GM19023 (cell line): ENCODE measurements at regions not wholly inside any gene's neighbourhood (a gene's known extent, or its start where the extent isn't known, plus 50 kb on each side); places are given as distances from the start of the nearest gene placed in this dataset.
A peak's percentile ranks its signal among the peaks of the same experiment; 100 is the strongest.

Source experiments
- ATAC-seq: cut with Tn5 transposase; IDR thresholded peaks from one replicate; pipeline ENCODE4 v1.9.1; 2021; ENCODE audit warnings: mild to moderate bottlenecking, moderate library complexity; ENCODE audit not compliant: unreplicated experiment

DNA sequence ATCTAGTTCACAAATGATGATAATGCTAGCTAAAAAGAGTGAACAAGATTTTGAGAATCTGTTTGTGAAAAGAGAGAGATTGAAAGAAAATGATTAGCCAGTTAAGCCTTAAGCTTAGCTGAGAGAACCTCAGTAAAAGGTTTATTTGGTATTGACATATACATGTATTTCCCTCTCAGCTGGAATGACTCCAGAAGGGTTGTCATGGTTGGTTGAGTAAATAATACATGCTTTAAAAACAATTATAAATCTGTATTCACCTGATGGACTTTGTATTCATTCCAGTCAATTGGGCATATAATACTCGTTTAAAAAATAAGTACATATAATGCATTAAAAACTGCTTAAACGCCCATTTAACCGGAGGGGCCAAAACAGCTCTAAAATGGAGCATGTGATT, 181.4 kb downstream of the GRB14 start:
- ATAC-seq = no peak

DNA sequence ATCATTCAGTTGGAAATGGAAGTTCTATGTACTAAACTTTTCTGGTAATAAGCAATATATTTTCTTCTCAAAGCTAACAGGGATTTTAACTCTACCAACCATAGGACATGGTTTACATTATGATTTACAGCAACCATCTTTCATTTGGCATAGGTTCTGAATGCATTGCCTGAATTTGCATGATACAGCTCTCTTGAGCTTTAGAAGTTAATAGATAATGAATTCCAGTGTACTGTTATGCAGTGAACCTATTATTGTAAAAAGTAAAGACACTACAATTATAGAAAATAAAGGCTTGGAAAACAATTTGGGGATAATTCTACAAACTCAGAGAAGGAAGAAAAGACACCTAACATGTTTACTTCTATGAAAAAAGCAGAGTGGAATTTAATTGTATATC, 182.0 kb downstream of the GRB14 start:
- no peak for ATAC-seq

DNA sequence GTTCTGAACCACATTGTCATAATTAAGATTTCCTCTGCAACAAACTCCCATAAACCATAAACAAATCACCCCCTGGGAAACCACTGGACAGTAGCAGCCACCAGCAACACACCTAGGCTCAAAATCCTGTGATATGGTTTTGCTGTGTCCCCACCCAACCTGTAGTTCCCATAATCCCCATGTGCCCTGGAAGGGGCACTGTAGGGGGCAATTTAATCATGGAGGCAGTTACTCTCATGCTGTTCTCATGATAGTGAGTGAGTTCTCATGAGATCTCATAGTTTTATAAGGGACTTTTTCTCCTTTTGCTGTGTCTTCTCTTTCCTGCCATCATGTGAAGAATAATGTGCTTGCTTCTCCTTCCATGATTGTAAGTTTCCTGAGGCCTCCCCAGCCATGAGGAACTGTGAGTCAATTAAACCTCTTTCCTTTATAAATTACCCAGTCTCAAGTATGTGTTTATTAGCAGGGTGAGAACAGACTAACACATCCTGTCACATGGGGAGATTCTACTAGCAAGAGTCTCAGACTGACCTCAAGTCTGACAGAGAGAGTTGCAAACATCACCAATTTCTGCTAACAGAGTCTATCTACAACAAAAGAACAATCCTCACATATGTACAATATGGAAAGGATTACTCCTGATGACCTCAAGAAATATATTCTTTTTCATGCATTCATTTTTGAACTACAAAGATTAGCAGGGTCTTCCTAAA, 182.6 kb downstream of the GRB14 start:
- ATAC-seq = no peak

DNA sequence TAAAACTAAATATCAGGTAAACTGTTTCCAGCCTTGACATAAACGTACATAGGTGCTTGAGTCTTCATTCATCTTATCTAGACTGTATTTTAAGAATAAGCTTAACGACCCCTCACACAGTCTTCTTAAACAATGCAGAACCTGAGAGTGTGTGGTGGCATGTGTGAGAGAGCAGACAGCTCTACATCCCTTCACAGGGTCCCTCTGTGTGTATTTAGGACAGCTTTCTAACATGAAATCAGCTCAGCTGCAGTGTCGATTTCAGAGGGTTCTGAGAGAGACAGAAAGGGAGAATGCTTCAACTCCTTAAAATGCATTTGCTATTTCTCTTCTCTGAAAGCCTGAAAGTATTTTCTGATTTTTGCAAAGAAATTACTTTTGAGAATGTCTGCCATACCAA, 185.2 kb downstream of the GRB14 start:
- ATAC-seq = no peak

DNA sequence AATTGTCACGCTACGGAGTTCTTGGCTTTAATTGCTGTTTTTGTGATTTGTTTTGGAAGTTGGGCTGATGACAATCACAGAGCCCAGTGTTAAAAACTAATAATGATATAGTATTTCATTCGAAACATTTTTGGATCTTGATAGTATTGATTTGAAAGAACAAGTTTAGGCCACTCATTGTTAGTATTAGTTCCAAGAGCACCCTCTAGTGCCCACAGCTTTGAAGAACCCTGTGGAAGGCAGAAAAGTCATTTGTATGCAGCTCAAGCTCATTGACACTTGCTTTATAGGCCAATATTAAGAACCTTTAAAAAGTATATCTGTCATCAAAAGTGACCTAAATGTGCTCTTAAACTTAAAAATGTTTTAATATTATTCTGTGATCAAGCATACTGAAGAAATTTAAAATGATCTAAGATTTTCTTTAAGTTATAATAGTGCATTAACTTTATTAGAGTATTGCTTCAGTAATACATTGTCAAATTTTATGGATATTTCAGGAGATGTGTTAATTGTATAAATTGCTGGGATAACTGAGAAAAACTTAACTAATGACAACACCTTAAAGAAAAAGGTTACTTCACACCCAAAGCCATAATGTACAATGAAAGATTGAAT, 191.0 kb downstream of the GRB14 start:
- ATAC-seq = no peak

DNA sequence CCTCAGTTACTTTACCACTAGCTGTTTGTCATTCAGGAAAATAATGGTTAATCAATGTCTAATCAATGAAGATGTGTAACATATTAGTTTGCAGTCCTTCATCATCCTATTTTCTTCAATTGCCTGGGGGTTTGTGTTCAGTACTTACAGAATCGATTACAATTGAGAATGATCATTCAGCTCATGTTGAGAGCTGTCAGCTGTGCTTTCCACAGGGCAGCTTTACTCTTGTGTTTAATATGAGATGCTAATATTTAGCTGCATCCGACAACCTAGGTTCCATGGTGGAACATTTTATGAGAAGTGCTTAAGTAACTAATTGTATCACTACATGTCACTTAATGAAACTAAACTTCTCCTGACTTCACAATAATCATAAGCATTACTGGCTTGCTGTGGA, 191.9 kb downstream of the GRB14 start:
- no peak for ATAC-seq

DNA sequence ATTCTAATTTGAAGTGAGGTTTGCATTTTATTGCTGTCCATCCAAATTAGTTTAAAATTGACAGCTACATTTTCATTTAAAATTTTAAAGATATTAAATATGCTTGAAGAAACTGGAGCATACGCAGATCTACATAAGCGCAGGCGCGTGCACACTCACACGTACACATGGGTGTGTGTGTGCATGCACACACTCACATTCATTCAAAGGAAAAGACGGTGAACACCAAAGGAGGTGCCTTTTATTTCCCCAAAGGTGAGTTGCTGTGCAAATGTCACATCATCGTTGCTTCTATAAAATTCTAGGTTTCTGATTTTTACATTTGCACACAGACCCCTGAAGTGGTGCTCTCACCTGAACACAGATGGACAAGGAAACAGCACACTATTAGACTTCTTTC, 194.2 kb downstream of the GRB14 start:
- ATAC-seq = no peak

DNA sequence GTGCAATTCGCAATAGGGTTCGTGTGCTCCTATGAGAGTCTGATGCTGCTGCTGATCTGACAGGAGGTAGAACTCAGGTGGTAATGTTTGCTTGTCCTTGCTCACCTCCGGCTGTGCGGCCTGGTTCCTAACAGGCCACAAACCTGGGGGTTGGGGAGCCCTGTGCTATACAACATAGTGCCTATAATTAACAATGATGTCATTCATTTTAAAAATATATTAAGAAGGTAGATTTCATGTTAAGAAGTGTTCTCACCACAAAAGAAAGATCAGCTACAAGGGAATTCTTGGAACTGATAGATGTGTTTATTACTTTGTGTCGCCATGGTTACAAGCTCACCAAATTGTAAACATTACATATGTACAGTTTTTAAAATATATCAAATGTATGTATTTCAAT, 200.5 kb downstream of the GRB14 start:
- no peak for ATAC-seq

DNA sequence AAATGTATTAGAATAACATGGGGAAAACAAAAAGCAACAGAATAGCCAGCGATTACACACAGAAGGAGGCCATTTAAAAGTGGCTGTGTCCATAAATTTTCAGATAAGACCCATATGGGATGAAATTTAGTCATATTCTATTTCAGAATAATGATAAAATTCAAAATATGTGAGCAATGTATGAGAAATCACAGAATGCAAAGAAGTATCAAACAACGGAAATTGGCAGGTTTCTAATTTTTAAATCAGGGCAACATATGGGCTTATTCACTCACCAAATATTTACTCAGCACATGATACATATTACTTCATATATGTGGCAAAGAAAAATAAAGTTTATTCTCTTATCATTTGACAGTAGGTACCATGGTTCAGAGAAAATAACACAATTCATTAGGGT, 208.5 kb downstream of the GRB14 start:
- ATAC-seq = no peak

DNA sequence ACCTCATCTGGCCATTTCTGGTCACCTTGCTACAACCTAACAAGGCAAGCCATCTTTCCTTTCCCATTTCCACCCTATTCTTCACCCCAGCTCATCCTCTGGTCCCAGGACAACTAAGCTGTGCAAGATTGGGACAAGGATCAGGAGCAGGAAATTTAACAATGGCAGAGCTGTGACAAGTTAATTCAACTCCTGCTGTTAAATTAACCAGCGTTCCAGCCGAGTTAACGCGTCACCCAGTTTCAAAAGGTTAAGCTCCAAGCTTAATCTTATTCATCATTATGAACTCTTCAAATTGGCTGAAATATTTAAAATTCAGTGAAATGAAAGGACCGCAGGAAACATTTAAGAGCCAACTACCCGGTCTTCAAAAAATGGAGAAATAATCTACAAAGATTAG, 231.9 kb downstream of the GRB14 start:
- ATAC-seq = no peak

DNA sequence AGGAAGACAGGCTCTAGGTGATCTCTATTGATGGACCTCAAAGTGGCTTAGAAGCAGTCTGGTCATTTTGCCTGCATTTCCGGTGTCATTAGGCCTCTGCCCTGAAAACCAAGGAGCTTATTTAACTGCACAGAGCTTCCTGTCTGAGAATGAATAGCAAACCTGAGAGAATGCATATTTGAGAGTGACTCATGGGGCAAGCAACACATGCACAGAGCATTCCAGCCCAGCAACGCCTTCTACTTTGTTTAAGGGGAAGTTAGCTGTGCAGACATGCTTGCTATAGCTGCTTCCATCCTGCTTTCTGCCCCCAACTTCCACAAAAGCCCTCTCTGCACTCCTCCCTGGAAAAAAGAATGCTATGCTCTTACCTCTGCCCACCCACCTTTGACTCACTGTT, 232.8 kb downstream of the GRB14 start:
- peak; percentile 69 for ATAC-seq

DNA sequence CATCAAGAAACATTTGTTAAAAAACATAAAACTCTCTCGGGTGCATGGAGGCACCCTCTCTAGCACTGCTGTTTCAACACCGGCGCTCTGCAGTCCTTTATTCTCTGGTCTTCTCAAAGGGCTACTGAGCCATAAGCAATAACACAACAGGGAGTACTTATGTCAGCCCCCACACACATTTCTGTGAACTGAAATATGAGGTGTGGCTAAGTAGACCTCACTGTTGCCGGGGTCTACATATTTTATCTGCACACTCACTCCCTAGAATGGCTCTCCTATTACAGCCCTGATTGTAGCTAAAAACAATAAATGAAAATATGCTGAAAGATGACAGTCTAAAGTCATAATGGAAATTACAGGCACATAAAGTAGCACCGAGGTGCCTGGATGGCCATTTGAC, 235.1 kb downstream of the GRB14 start:
- ATAC-seq = no peak

DNA sequence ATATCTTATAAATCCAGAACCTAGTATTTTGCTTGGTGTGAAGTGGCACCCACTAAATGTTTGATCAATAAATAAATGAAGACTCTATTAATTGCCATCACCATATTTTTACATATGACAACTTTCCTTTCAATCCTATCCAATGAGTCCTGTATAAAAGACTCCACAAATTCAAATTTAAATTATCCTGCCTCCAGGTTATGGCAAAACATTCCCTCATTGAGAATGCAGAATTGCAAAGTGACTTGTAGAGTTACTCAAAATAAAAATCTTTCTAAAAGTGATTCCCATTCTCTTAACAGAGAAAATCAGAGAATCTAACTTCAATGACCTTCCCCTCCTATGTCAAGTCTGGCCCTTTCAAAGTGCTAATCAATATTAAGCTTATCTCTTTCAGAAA, 236.8 kb downstream of the GRB14 start:
- no peak for ATAC-seq

DNA sequence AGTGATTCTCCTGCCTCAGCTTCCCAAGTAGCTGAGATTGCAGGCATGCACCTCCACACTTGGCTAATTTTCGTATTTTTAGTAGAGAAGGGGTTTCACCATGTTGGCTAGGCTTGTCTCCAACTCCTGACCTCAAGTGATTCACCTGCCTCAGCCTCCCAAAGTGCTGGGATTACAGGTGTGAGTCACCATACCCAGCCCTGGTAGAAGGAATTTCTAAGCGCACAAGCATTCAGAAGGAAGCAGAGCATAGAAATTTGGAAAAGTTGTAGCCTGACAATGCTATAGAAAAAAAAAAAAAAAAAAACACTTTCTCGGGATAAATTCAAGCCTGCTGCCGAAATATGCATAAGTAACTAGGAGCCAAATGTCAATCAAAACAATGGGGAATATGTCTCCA, 249.4 kb downstream of the GRB14 start:
- ATAC-seq = no peak

DNA sequence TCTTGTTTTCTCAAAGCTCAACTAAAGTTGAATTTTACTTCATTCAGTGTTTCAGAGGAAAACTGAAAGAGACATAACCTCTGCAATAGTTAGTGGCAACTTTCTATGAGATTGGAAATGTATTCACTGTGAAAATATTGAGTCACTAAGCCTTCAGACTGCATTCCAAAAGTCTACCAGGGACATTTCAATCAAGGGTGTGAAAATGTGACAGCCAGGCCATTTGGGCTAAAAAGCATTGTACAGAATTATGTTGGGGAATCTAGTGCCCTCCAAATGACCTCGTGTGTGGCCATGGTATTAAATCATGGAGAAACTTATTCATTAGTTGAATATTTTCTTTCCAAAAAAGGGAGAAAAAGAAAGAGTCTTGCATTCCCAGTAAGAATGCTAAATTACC, 251.9 kb downstream of the GRB14 start:
- ATAC-seq = no peak

DNA sequence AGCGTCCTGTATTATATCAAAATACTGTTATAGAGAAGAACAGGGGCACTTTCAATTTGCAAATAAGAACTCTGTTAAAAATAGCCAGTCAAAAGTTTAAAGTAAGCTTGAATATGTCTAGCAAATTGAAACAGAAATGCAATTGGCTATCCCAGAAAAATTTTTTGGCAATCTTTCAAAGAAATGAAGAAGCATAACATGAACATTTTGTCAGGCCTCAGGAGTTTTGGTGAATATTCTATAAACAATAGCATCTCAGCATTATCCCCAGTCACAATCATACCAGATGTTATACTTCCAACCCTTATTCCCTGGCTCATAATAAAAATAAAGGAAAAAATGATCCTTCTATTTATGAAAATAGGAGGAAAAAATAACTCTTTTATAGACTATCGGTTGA, 252.4 kb downstream of the GRB14 start:
- ATAC-seq = no peak

DNA sequence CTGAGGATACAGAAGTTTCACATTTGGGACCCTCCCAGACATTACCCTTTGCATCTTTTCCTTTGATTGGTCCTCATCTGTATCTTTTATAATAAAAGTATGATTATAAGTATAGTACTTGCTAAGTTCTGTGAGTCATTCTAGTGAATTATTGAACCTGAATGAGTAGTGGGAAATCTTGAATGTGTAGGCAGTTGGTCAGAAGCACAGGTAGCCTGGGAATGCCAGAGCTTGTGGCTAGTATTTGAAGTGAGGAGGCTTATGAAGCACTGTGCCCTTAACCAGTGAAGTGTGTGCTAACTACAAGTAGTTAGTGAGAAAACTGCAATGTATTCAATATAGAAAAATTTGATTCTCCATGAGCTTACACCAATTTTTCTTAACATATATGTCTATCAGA, 257.6 kb downstream of the GRB14 start:
- no peak for ATAC-seq

DNA sequence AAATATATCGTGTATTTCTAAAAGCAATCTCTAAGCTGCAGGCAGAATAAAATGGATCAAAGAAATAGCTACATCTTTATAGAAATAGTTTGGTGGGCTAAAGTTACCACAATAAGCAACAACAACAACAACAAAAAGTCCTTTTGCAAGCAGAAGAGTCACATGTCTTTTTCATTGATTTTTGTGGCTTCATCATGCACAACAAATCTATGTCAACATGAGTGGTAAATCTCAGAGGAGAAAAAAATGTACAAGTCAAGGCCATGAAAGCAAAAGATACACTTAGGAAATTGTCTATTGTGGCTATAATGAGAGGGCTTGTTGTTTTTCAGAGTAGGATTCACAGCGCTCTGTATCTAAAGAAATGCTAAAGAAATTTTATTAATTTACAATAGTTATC, 269.7 kb downstream of the GRB14 start:
- ATAC-seq = no peak

DNA sequence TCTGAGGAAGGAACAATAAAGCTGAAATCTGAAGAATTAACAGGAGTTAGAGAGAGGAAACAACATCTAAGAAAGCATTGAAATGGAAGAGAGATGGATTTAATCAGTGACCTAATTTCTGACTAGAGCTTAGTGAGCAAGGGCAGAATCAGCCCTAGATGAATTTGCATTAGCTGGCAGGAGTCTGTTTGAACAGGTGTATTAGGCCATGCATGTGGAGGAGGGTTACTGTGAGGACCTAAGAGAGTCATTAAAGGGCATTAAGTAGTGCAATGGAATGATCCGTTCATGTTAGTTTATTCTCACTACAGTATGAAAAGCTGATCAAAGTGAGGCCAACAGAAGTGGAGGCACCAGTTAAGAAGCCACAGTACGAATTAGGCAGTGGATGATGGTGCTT, 285.3 kb downstream of the GRB14 start:
- no peak for ATAC-seq

DNA sequence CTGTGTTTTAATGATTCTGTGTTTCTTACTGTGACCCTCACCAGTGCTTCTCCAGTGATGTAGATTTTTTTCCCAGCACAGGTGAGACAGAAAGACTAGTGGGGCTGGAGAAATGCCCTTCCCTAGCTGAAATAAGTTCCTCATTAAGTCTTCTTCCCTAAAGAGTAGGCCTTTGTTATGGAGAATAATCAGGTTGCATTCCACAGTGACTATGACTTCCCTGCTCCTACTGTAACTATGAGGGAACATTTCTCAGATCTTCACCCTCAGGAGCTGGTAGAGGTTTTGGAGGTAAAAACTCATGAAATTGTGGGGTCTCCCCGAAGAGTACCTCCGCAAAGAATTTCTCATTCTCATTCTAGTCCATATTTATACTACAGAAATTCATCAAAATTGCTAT, 286.2 kb downstream of the GRB14 start:
- ATAC-seq = no peak

DNA sequence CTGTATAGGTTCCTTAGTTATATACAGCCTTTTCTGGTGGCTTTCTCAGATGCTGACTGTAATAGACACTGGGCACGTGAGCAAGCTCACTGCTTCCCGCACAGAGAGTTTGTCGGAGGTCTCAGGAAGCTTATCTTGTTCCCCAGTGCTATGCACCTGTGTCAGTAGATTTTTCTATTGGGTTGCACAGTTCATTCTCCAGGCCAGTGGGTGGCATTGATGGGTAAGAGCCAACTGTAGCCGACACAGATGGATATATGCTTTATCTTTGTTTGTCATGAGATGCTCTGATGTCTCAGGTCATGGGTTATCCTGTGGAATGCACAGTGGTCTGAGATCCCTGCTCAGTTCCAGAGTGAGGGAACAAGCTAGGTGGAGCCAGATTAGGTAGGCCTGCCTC, 293.0 kb downstream of the GRB14 start:
- ATAC-seq = no peak

DNA sequence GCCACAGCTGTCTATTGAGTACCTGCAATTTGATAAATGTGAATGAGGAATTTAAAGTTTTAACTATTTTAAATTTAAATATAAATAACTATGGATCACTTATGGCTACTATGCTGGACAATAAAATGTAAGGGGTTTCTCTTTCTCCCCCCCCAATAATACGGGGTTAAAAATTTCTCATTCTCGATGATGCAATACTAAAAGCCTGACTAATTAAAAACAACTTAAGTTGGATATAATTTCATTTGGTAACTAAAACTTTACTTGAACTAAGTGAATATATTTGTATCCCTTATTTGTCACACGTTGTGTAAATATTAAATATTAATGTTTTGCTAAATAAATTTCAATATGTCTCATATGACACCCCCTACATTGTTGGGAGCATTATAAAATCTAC, 297.3 kb downstream of the GRB14 start:
- ATAC-seq = no peak

DNA sequence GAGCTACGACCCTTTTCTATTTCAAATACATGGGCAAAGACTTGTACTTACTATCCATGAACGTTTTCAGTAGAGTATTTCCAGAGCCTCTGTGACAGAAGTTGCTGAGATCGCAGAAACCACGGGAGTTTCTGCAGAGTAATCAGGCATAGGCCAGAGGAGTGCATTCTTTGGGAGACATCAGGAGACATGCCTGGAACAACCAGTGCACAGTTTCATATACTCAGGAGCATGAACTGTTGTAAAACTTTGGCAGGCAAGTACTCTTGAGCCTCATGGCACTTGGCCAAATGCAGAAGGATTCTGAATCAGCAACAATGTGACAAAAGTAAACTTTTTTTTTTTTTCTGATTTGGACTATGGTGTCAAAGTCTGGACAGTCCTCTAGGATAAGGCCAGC, 307.1 kb downstream of the GRB14 start:
- ATAC-seq = no peak
